AG04450 (cell line): ENCODE measurements at regions not wholly inside any gene's neighbourhood (a gene's known extent, or its start where the extent isn't known, plus 50 kb on each side); places are given as distances from the start of the nearest gene placed in this dataset.

Experiments
- CTCF ChIA-PET: fragments of 300-600, 350-600 bp; formaldehyde crosslinking; extraction: SDS; loops from one replicate; lab custom pipeline; 2022; ENCODE audit warnings: antibody characterized with exemption, inconsistent platforms; lab: Charles Lee
- POLR2A ChIA-PET: fragments of 350-600 bp; formaldehyde crosslinking; extraction: SDS; loops from one replicate; lab custom pipeline; 2021; ENCODE audit warnings: antibody characterized with exemption, inconsistent platforms; lab: Yijun Ruan, JAX
- DNase-seq: peaks from one replicate; pipeline ENCODE4 v3.0.0-alpha.2; 2011; ENCODE audit warnings: low read depth, low spot score
- H3K27ac ChIP-seq: one replicate; pipeline ENCODE4 v1.5.1; 2012; ENCODE audit warnings: low read depth, low read length, control low read depth
- H3K27me3 ChIP-seq: one replicate; pipeline ENCODE4 v1.6.0; 2012; ENCODE audit warnings: low read length; ENCODE audit not compliant: control insufficient read depth, insufficient read depth
- H3K4me3 ChIP-seq: 2 replicates; pipeline ENCODE4 v1.5.1; 2011; ENCODE audit warnings: mild to moderate bottlenecking, low read depth, low read length, control low read depth
- H3K9me3 ChIP-seq: 2 replicates; pipeline ENCODE4 v1.5.1; 2012; ENCODE audit warnings: low read length; ENCODE audit not compliant: control insufficient read depth, insufficient read depth
- CTCF ChIP-seq: IDR thresholded peaks from 2 replicates; pipeline ENCODE4 v1.5.1; 2011; ENCODE audit warnings: low read depth, low read length, control low read depth, inconsistent platforms

DNA sequence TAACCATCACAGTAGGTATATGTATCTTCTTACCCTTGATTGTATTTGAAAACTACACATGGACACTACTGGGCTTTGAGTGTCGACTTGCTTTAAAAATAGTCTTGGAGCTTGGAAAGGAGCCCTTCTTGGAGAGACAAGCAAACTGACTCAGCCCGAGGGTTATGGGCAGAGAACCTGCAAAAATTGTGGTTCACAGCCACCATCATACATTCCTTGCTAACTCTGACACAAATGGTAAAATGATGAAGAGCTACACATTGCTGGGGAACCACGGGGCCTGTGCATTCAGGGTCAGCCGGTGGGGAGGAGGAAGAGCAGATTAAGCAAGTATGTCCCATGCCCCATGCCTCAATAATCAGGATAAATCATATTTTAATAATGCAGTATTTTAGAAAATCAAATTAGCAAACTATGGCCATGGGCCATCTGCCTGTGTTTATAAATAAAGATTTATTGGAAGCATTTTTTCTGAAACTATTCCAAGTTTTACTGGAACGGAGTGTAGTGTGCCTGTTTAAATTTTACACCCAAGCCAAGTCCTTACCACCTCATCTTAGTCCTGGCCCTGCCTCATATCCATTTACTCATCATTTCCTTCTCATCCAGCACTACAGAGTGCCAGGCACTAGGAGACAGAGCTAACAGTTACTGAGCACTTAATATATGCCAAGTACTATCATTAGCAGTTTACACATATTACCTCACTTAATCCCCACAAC lies 195.7 kb downstream of the PALM2AKAP2 start:
- Histone ChIP-seq H3K4me3 (no peak overlapping the region), H3K27ac (no peak overlapping the region), H3K9me3 (no peaks in the 10 kb centered on the region), H3K27me3 (no peaks in the 10 kb centered on the region)
- ChIA-PET CTCF (no interaction called here), POLR2A (interaction anchor here (1.1 kb wide), 1 partner anchor 11 kb away, joined by 5 read pairs; no protein-coding TSS in a partner anchor)
- peak; percentile 50 for DNase-seq
- no peak for TF ChIP-seq CTCF

- POLR2A ChIA-PET: interaction anchor here (1.1 kb wide), 1 partner anchor 10 kb away, joined by 5 read pairs; no protein-coding TSS in a partner anchor
These were observed 196.3 kb downstream of the PALM2AKAP2 start for GRCh38 chr9:109976303-109976702.

DNA sequence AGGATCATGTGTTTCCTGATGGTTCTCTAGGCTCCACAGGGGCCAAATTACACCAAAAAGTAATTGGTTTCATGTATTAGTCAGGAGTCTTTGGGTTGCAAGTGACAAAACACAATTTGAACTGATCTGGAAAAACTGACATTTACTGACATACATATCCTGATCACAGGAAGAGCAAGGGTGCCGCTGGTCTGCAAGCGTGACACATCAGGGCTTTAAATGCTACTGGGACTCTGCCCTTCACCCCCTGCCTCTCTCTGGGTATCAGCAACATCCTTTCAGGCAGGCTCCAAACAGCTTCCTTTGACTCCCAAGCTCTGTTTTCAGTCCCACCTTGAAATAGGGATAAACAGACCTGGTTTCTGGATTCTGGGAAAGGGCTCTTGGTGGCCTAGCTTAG lies 197.5 kb downstream of the PALM2AKAP2 start:
- Histone ChIP-seq H3K27me3 (no peaks in the 10 kb centered on the region), H3K27ac (no peak overlapping the region), H3K4me3 (no peak overlapping the region), H3K9me3 (no peaks in the 10 kb centered on the region)
- no peak for TF ChIP-seq CTCF
- DNase-seq: no peak
- ChIA-PET CTCF (no interaction called here), POLR2A (interaction anchor here (0.5 kb wide), 1 partner anchor 16 kb away, joined by 3 read pairs; no protein-coding TSS in a partner anchor)

More at GRCh38 chr9:109976303-109976702, 196.3 kb downstream of the PALM2AKAP2 start:
- DNase-seq: no peak
- no peaks in the 10 kb centered on the region for H3K9me3 ChIP-seq
- H3K27ac ChIP-seq: no peak overlapping the region
- no peaks in the 10 kb centered on the region for H3K27me3 ChIP-seq
- CTCF ChIA-PET: no interaction called here
- no peak for TF ChIP-seq CTCF
- H3K4me3 ChIP-seq: no peak overlapping the region

DNA sequence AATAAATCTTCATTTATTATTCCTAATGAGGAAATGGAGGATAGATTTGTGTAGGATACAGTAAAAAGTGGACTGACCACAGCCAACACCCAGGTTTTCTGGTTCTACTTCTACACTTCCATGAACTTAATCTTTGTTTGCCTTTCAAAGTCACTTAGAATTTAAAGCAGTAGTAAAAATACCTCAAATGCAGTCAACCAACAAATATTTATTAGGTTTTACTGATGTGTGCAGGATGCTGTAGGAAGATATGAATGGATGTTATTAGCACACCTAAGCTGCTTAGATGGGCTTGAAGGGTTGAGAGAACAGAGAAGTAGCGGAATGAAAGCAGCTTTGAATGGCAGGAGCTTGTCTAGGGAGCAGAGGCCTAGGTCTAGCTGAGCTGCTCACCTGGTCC lies 201.1 kb downstream of the PALM2AKAP2 start:
- no peak for DNase-seq
- CTCF ChIA-PET: no interaction called here
- no peak for TF ChIP-seq CTCF
- H3K9me3 ChIP-seq: no peaks in the 10 kb centered on the region
- no peaks in the 10 kb centered on the region for H3K27me3 ChIP-seq
- POLR2A ChIA-PET: no interaction called here
- H3K27ac ChIP-seq: no peak overlapping the region
- no peak overlapping the region for H3K4me3 ChIP-seq

DNA sequence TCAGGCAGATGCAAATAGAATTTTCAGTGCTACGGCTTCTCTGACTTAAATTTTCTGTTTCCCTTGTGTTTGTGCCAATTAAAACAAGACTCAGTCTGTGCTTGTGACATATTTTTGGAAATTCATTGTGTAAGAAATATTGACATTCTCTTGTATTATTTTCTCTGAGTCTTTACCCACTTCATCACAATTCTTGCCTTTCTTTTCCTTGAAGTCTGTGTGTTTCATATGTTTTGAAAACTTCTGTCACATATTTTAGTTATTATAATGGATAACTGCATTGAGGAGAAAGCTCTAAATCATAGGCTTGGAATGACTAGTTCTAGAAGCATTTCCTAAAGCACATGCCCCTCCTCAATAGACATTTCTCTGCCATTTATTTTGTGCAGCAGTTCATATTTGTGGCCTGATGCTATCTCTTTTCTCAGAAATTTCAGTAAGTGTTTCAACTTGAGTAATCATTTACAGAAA lies 206.6 kb downstream of the PALM2AKAP2 start:
- no peak for TF ChIP-seq CTCF
- POLR2A ChIA-PET: interaction anchor here (0.7 to 1.6 kb wide), 3 partner anchors 11 to 80 kb away, joined by 3 to 5 read pairs (median 5); no protein-coding TSS in a partner anchor
- CTCF ChIA-PET: no interaction called here

More for the DNA sequence above, 206.6 kb downstream of the PALM2AKAP2 start:
- Histone ChIP-seq H3K4me3 (no peak overlapping the region; the same call in 1 of the 2 replicates), H3K27me3 (no peaks in the 10 kb centered on the region), H3K27ac (no peak overlapping the region), H3K9me3 (no peaks in the 10 kb centered on the region)
- DNase-seq: peak; percentile 49
